ENCODE measurements at regions not wholly inside any gene's neighbourhood (a gene's known extent, or its start where the extent isn't known, plus 50 kb on each side); places are given as distances from the start of the nearest gene placed in this dataset.

DNA sequence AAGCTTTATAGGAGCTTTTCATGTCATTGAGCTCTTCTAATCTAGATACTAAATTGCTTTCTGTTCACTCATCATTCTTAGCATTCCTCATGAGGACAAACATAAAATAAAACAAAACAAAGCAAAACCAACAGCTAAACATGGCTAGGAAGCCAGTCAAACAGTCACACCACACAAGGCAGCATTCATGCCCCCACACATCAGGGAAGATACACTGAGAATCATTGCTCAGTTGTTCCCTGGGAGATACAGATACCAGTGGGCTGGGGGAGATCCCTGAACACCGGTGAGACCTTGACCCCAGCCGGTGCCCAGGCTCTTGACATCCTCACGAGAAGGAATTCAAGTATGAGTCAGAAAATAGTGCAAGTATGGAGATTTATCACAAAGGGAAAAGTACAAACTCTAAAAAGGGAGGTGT is 177.9 kb upstream of the ARL4C start:
- no peak overlapping the region for H3K27ac ChIP-seq (ENCODE audit: low read depth)
- H3K4me1 ChIP-seq (ENCODE audit: insufficient read depth): no peaks in the 10 kb centered on the region
- no peaks in the 10 kb centered on the region for H3K36me3 ChIP-seq (ENCODE audit: insufficient read depth)
- DNase-seq (ENCODE audit: extremely low spot score): no peak
- 34% methylated on average over 3 of the region's 3 CpGs for WGBS
- H3K4me3 ChIP-seq (ENCODE audit: low read depth, low read length): no peak overlapping the region

GRCh38 chr2:234673961-234674759 is 177.3 kb upstream of the ARL4C start:
- DNase-seq (ENCODE audit: extremely low spot score): no peak
- 78% methylated on average over 1 of the region's 1 CpG for WGBS

GRCh38 chr2:234673501-234673900 is 176.6 kb upstream of the ARL4C start:
- Histone ChIP-seq H3K36me3 (ENCODE audit: insufficient read depth) (no peaks in the 10 kb centered on the region), H3K4me1 (ENCODE audit: insufficient read depth) (no peaks in the 10 kb centered on the region), H3K27ac (ENCODE audit: low read depth) (no peak overlapping the region), H3K4me3 (ENCODE audit: low read depth, low read length) (no peak overlapping the region)
- DNase-seq (ENCODE audit: extremely low spot score): no peak
- WGBS: 94% methylated on average over 1 of the region's 1 CpG

More at GRCh38 chr2:234673961-234674759, 177.3 kb upstream of the ARL4C start:
- H3K4me1 ChIP-seq (ENCODE audit: insufficient read depth): no peaks in the 10 kb centered on the region
- H3K27ac ChIP-seq (ENCODE audit: low read depth): no peak overlapping the region
- H3K36me3 ChIP-seq (ENCODE audit: insufficient read depth): no peaks in the 10 kb centered on the region
- no peak overlapping the region for H3K4me3 ChIP-seq (ENCODE audit: low read depth, low read length)

DNA sequence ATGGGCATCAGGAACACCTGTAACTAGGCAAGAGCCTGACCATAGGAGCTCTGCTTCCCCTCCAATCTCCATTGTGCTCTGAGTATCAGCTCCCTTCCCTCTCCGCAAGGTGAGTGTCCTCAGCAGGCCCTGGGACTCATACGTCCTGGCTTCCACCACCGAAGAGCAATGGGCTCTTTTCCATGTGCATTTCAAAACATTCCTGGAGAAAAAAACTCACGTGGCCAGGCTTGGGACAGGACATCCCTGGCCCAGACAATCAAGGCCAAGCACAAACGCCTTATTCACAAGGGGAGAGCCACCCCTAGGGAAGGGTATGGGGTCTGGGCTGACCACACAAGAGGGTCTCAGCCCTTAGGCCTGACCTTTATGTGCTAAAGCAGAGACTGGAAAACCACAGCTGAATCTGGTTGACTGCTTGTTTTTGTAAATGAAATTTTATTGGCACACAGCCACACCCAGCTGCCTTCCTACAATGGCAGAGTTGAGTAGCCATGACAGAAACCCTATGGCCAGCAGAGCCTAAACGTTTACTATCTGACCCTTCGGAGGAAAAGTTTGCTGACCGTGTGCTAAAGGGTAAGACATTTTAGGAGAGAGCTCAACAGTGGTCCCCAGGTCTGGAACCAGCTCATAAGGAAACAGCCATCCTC is 175.7 kb upstream of the ARL4C start:
- H3K36me3 ChIP-seq (ENCODE audit: insufficient read depth): no peaks in the 10 kb centered on the region
- no peak for DNase-seq (ENCODE audit: extremely low spot score)
- H3K4me1 ChIP-seq (ENCODE audit: insufficient read depth): no peaks in the 10 kb centered on the region
- H3K27ac ChIP-seq (ENCODE audit: low read depth): no peak overlapping the region
- no peak overlapping the region for H3K4me3 ChIP-seq (ENCODE audit: low read depth, low read length)
- WGBS: 78% methylated on average over 8 of the region's 8 CpGs

GRCh38 chr2:234671716-234672115 is 174.8 kb upstream of the ARL4C start:
- Histone ChIP-seq H3K4me1 (ENCODE audit: insufficient read depth) (no peaks in the 10 kb centered on the region), H3K36me3 (ENCODE audit: insufficient read depth) (no peaks in the 10 kb centered on the region), H3K27ac (ENCODE audit: low read depth) (no peak overlapping the region), H3K4me3 (ENCODE audit: low read depth, low read length) (no peak overlapping the region)
- no peak for DNase-seq (ENCODE audit: extremely low spot score)
- WGBS: 94% methylated on average over 3 of the region's 3 CpGs

DNA sequence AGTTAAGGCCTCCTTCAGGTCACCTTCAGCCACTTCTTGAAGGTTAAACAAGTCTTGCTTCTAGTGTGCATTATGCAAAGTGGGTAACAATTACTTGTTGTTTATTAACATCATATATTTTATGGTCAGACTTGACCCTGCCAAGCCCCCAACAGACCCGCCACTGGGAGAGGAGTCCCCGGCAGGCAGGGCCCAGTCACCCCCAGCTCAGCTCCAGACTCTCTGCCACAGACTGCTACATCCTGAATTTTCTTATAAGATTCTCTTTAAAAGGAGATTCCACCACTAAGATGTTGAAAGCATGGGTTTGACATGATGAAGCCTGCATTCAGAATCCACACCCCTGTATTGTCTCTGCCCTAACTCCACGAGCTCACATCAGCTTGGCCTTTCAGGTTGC is 174.3 kb upstream of the ARL4C start:
- no peaks in the 10 kb centered on the region for H3K4me1 ChIP-seq (ENCODE audit: insufficient read depth)
- no peaks in the 10 kb centered on the region for H3K36me3 ChIP-seq (ENCODE audit: insufficient read depth)
- H3K27ac ChIP-seq (ENCODE audit: low read depth): no peak overlapping the region
- DNase-seq (ENCODE audit: extremely low spot score): no peak
- no peak overlapping the region for H3K4me3 ChIP-seq (ENCODE audit: low read depth, low read length)
- WGBS: 94% methylated on average over 3 of the region's 3 CpGs

GRCh38 chr2:234670806-234671205 is 173.9 kb upstream of the ARL4C start:
- H3K36me3 ChIP-seq (ENCODE audit: insufficient read depth): no peaks in the 10 kb centered on the region
- H3K4me3 ChIP-seq (ENCODE audit: low read depth, low read length): no peak overlapping the region
- H3K27ac ChIP-seq (ENCODE audit: low read depth): no peak overlapping the region
- DNase-seq (ENCODE audit: extremely low spot score): no peak
- no peaks in the 10 kb centered on the region for H3K4me1 ChIP-seq (ENCODE audit: insufficient read depth)
- WGBS: 89% methylated on average over 7 of the region's 7 CpGs

GRCh38 chr2:234670052-234670451 is 173.2 kb upstream of the ARL4C start:
- no peak for DNase-seq (ENCODE audit: extremely low spot score)
- Histone ChIP-seq H3K4me1 (ENCODE audit: insufficient read depth) (no peaks in the 10 kb centered on the region), H3K4me3 (ENCODE audit: low read depth, low read length) (no peak overlapping the region), H3K36me3 (ENCODE audit: insufficient read depth) (no peaks in the 10 kb centered on the region), H3K27ac (ENCODE audit: low read depth) (no peak overlapping the region)
- WGBS: 89% methylated on average over 3 of the region's 3 CpGs

GRCh38 chr2:234669621-234670020 is 172.7 kb upstream of the ARL4C start:
- WGBS: 89% methylated on average over 2 of the region's 2 CpGs
- no peak overlapping the region for H3K27ac ChIP-seq (ENCODE audit: low read depth)
- no peak overlapping the region for H3K4me3 ChIP-seq (ENCODE audit: low read depth, low read length)
- H3K4me1 ChIP-seq (ENCODE audit: insufficient read depth): no peaks in the 10 kb centered on the region
- no peaks in the 10 kb centered on the region for H3K36me3 ChIP-seq (ENCODE audit: insufficient read depth)
- no peak for DNase-seq (ENCODE audit: extremely low spot score)

DNA sequence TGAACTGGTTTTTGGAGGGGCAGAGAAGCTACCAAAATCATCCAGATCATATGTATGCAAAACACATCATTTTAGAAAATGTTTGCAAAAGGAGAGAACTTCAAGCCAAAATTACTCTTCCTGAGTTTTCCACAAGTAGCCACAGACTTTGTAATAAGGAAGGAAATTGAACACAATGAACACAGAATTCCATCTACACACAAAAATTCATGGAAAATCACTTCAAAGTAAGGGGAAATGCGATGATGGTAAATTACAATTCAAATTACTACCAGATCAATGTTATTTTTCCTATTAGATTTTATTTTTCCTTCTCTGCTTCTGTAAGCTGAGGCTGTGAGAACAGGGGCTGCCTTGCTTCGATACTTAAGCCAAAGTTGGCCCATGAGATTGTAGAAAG is 172.1 kb upstream of the ARL4C start:
- Histone ChIP-seq H3K36me3 (ENCODE audit: insufficient read depth) (no peaks in the 10 kb centered on the region), H3K27ac (ENCODE audit: low read depth) (no peak overlapping the region), H3K4me1 (ENCODE audit: insufficient read depth) (no peaks in the 10 kb centered on the region), H3K4me3 (ENCODE audit: low read depth, low read length) (no peak overlapping the region)
- WGBS: 82% methylated on average over 2 of the region's 2 CpGs
- no peak for DNase-seq (ENCODE audit: extremely low spot score)

DNA sequence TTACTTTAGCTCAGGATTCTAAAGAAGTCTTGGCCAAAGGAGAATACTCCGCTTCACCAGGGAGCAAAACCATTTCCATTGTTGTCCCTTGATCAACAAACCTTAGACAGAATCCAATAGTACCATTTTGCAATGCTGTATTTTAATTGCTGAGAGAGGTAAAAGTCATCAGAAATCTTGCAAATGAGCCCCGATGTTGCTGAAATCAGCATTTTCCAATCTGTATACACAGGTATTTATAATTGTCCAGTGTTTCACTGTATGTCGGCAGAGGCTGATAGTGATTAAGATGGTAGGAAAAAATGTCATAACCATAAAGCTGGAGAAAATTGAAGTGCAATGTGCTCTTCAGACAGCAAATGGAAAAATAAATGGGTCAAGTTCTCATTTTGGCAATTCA is 170.0 kb upstream of the ARL4C start:
- 95% methylated on average over 3 of the region's 3 CpGs for WGBS
- DNase-seq (ENCODE audit: extremely low spot score): no peak
- Histone ChIP-seq H3K36me3 (ENCODE audit: insufficient read depth) (no peaks in the 10 kb centered on the region), H3K27ac (ENCODE audit: low read depth) (no peak overlapping the region), H3K4me1 (ENCODE audit: insufficient read depth) (no peaks in the 10 kb centered on the region), H3K4me3 (ENCODE audit: low read depth, low read length) (no peak overlapping the region)

- Histone ChIP-seq H3K4me1 (ENCODE audit: insufficient read depth) (no peaks in the 10 kb centered on the region), H3K27ac (ENCODE audit: low read depth) (no peak overlapping the region), H3K36me3 (ENCODE audit: insufficient read depth) (no peaks in the 10 kb centered on the region), H3K4me3 (ENCODE audit: low read depth, low read length) (no peak overlapping the region)
- no peak for DNase-seq (ENCODE audit: extremely low spot score)
- 98% methylated on average over 1 of the region's 1 CpG for WGBS
These were observed 168.4 kb upstream of the ARL4C start for GRCh38 chr2:234665304-234665703.

- H3K36me3 ChIP-seq (ENCODE audit: insufficient read depth): no peaks in the 10 kb centered on the region
These were observed 165.0 kb upstream of the ARL4C start for GRCh38 chr2:234661849-234662248.

DNA sequence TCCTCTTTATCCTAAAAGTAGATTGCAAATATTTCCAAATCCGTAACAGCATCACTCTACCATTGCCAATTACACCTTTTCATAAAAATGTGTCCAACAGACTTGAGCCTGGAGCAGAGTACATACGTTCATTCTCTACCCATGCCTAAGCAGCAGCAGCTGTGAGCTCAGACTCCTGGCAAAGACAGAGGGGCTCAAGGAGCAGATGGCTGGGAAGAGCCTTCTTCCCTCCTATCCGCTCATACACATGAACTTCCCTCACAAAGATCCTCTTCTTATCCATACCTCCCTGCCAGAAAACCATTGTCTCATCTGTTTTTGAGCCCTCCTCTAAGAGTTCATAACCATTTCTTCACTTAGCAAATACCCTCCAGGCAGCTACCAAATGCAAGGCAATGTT is 164.3 kb upstream of the ARL4C start:
- 40% methylated on average over 3 of the region's 3 CpGs for WGBS
- H3K36me3 ChIP-seq (ENCODE audit: insufficient read depth): no peaks in the 10 kb centered on the region
- no peak for DNase-seq (ENCODE audit: extremely low spot score)
- no peak overlapping the region for H3K27ac ChIP-seq (ENCODE audit: low read depth)
- H3K4me1 ChIP-seq (ENCODE audit: insufficient read depth): no peaks in the 10 kb centered on the region
- no peak overlapping the region for H3K4me3 ChIP-seq (ENCODE audit: low read depth, low read length)

More at GRCh38 chr2:234661849-234662248, 165.0 kb upstream of the ARL4C start:
- Histone ChIP-seq H3K4me3 (ENCODE audit: low read depth, low read length) (no peak overlapping the region), H3K4me1 (ENCODE audit: insufficient read depth) (no peaks in the 10 kb centered on the region), H3K27ac (ENCODE audit: low read depth) (no peak overlapping the region)
- WGBS: 47% methylated on average over 2 of the region's 2 CpGs
- DNase-seq (ENCODE audit: extremely low spot score): no peak
